ENCODE measurements at regions not wholly inside any gene's neighbourhood (a gene's known extent, or its start where the extent isn't known, plus 50 kb on each side); places are given as distances from the start of the nearest gene placed in this dataset.

- TF ChIP-seq SMC3 (IDR thresholded peaks at IDR 0.05; ENCODE audit: low read depth, low read length) (no peak), FOXM1 (IDR thresholded peaks at IDR 0.05; ENCODE audit: low read depth) (no peak), GABPA (IDR thresholded peaks at IDR 0.05; ENCODE audit: low read depth) (no peak), TAF1 (IDR thresholded peaks at IDR 0.05; ENCODE audit: borderline replicate concordance, low read depth, low read length) (no peak), EP300 (IDR thresholded peaks at IDR 0.05; ENCODE audit: borderline replicate concordance in 1 of 2, low read depth in 1 of 2, low read length in 1 of 2) (no peak), POLR2AphosphoS5 (IDR thresholded peaks at IDR 0.05; ENCODE audit: low read depth, low read length) (no peak)
- TF ChIP-seq, protein P1, sequence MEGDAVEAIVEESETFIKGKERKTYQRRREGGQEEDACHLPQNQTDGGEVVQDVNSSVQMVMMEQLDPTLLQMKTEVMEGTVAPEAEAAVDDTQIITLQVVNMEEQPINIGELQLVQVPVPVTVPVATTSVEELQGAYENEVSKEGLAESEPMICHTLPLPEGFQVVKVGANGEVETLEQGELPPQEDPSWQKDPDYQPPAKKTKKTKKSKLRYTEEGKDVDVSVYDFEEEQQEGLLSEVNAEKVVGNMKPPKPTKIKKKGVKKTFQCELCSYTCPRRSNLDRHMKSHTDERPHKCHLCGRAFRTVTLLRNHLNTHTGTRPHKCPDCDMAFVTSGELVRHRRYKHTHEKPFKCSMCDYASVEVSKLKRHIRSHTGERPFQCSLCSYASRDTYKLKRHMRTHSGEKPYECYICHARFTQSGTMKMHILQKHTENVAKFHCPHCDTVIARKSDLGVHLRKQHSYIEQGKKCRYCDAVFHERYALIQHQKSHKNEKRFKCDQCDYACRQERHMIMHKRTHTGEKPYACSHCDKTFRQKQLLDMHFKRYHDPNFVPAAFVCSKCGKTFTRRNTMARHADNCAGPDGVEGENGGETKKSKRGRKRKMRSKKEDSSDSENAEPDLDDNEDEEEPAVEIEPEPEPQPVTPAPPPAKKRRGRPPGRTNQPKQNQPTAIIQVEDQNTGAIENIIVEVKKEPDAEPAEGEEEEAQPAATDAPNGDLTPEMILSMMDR (IDR thresholded peaks at IDR 0.05) = no peak
Measured at GRCh38 chr2:105183555-105184323, 57.8 kb upstream of the GPR45 start.

Measured in SK-N-SH (cell line).